SU-DHL-6 (cell line): ENCODE measurements at regions not wholly inside any gene's neighbourhood (a gene's known extent, or its start where the extent isn't known, plus 50 kb on each side); places are given as distances from the start of the nearest gene placed in this dataset.

ENCODE experiments used
- CTCF ChIP-seq: fragments of 200-600 bp; sonication (generic); IDR thresholded peaks from one replicate; pipeline ENCODE4 v1.5.1; 2017; ENCODE audit warnings: antibody characterized with exemption, mild to moderate bottlenecking, low read length, moderate library complexity; ENCODE audit not compliant: insufficient read depth, poor library complexity, severe bottlenecking
- EZH2phosphoT487 ChIP-seq: fragments of 200-600 bp; sonication (generic), shearing (Covaris generic); conservative IDR thresholded peaks from 2 replicates; pipeline ENCODE4 v1.6.1; 2018; ENCODE audit warnings: mild to moderate bottlenecking, antibody characterized with exemption, low read length, moderate library complexity, mixed read lengths

- no peak for TF ChIP-seq CTCF
- no peak for TF ChIP-seq EZH2phosphoT487
These were observed 209.3 kb downstream of the LACC1 start for GRCh38 chr13:44088991-44089413.
